ENCODE measurements at regions not wholly inside any gene's neighbourhood (a gene's known extent, or its start where the extent isn't known, plus 50 kb on each side); places are given as distances from the start of the nearest gene placed in this dataset.

- no peak for DNase-seq
These were observed 160.0 kb downstream of the NDUFA10 start for GRCh38 chr2:239865059-239865639.

- DNase-seq = no peak
These were observed 160.7 kb downstream of the NDUFA10 start for GRCh38 chr2:239864247-239865058.

GRCh38 chr2:239862613-239863012 is 162.5 kb downstream of the NDUFA10 start:
- no peak for DNase-seq

- DNase-seq = no peak
These were observed 167.0 kb downstream of the NDUFA10 start for GRCh38 chr2:239858179-239858578.

- DNase-seq = no peak
These were observed 167.6 kb downstream of the NDUFA10 start for GRCh38 chr2:239857591-239857990.

- DNase-seq = no peak
These were observed 168.4 kb downstream of the NDUFA10 start for GRCh38 chr2:239856620-239857285.

- no peak for DNase-seq
These were observed 169.1 kb downstream of the NDUFA10 start for GRCh38 chr2:239855863-239856587.

- DNase-seq = no peak
These were observed 170.5 kb downstream of the NDUFA10 start for GRCh38 chr2:239854596-239854995.

GRCh38 chr2:239853706-239854327 is 171.3 kb downstream of the NDUFA10 start:
- DNase-seq = no peak

- no peak for DNase-seq
These were observed 172.0 kb downstream of the NDUFA10 start for GRCh38 chr2:239853121-239853520.

- no peak for DNase-seq
These were observed 172.9 kb downstream of the NDUFA10 start for GRCh38 chr2:239852272-239852671.

GRCh38 chr2:239846789-239847676 is 178.1 kb downstream of the NDUFA10 start:
- DNase-seq = no peak

GRCh38 chr2:239845968-239846367 is 179.2 kb downstream of the NDUFA10 start:
- no peak for DNase-seq

- DNase-seq = no peak
These were observed 185.8 kb downstream of the NDUFA10 start for GRCh38 chr2:239839306-239839705.

- DNase-seq = no peak
These were observed 188.9 kb downstream of the NDUFA10 start for GRCh38 chr2:239836021-239836765.

- no peak for DNase-seq
These were observed 190.1 kb downstream of the NDUFA10 start for GRCh38 chr2:239835056-239835455.

GRCh38 chr2:239834143-239834542 is 191.0 kb downstream of the NDUFA10 start:
- no peak for DNase-seq

- no peak for DNase-seq
These were observed 191.7 kb downstream of the NDUFA10 start for GRCh38 chr2:239833269-239834109.

GRCh38 chr2:239832490-239833268 is 192.5 kb downstream of the NDUFA10 start:
- no peak for DNase-seq

Data from femur (tissue), 1 donor.